ENCODE measurements at regions not wholly inside any gene's neighbourhood (a gene's known extent, or its start where the extent isn't known, plus 50 kb on each side); places are given as distances from the start of the nearest gene placed in this dataset.

- intact Hi-C loops (cut with micrococcal nuclease): no loop called here
- Histone ChIP-seq H3K79me2 (ENCODE audit: control insufficient read depth, insufficient read depth, low read length) (no peaks in the 10 kb centered on the region), H4K20me1 (ENCODE audit: control insufficient read depth, insufficient read depth, low read length, poor library complexity, severe bottlenecking) (no peaks in the 10 kb centered on the region), H3K27me3 (replicated peaks in 1 of 4; ENCODE audit: control extremely low read depth in 1 of 4, control insufficient read depth in 3 of 4, insufficient read depth in 4 of 4, low read length in 3 of 4) (no peaks in the 10 kb centered on the region), H3K9me3 (ENCODE audit: control extremely low read depth in 1 of 3, control insufficient read depth in 2 of 3, insufficient read depth in 1 of 3, low read length in 2 of 3) (no peaks in the 10 kb centered on the region), H3K9ac (ENCODE audit: low read length) (no peak overlapping the region), H3K4me2 (replicated peaks; ENCODE audit: low read depth, low read length, poor library complexity, severe bottlenecking) (no peak overlapping the region), H3K4me3 (ENCODE audit: control extremely low read depth in 1 of 5, extremely low read depth in 1 of 5, insufficient read depth in 1 of 5, low read depth in 2 of 5, low read length in 4 of 5) (no peak overlapping the region), H3K4me1 (ENCODE audit: control insufficient read depth in 2 of 2, insufficient read depth in 2 of 2, low read length in 2 of 2) (no peaks in the 10 kb centered on the region), H2AFZ (ENCODE audit: insufficient read depth, low read depth, low read length, poor library complexity, severe bottlenecking) (no peak overlapping the region), H3K36me3 (replicated peaks in 1 of 2; ENCODE audit: control extremely low read depth in 1 of 2, control insufficient read depth in 1 of 2, extremely low read depth in 1 of 2, insufficient read depth in 2 of 2, low read length in 1 of 2) (no peaks in the 10 kb centered on the region), H3K27ac (ENCODE audit: low read length in 2 of 2) (no peak overlapping the region)
- ChIA-PET CTCF (no interaction called here), POLR2A (no interaction called here)
- no peak for DNase-seq
- H3K4me3 Mint-ChIP-seq: no peak overlapping the region
- TF ChIP-seq CTCF (IDR thresholded peaks at IDR 0.05) (no peak), EZH2 (IDR thresholded peaks at IDR 0.05; ENCODE audit: borderline replicate concordance, insufficient read depth, low read depth, low read length, poor library complexity, severe bottlenecking) (no peak)
- ATAC-seq (ENCODE audit: low read depth): no peak
- no peaks in the 10 kb centered on the region for H3K4me1 Mint-ChIP-seq
- peaks cover 3% of the 10 kb centered on the region for H3K27me3 Mint-ChIP-seq
- H3K9me3 Mint-ChIP-seq (ENCODE audit: insufficient read depth): no peaks in the 10 kb centered on the region
- WGBS (ENCODE audit: insufficient coverage): 100% methylated on average over 1 of the region's 2 CpGs
- H3K27ac Mint-ChIP-seq: no peak overlapping the region
Observed at GRCh38 chr2:147398996-147399395, 445.8 kb upstream of the ACVR2A start.

GRCh38 chr2:147398301-147398700 is 446.5 kb upstream of the ACVR2A start:
- no CpG with 5 or more reads among the region's 2 CpGs for WGBS (ENCODE audit: insufficient coverage)
- ChIA-PET POLR2A (no interaction called here), CTCF (no interaction called here)
- ATAC-seq (ENCODE audit: low read depth): no peak
- no peak for TF ChIP-seq CTCF (IDR thresholded peaks at IDR 0.05)
- TF ChIP-seq EZH2 (IDR thresholded peaks at IDR 0.05; ENCODE audit: borderline replicate concordance, insufficient read depth, low read depth, low read length, poor library complexity, severe bottlenecking): no peak
- Histone ChIP-seq H3K4me2 (replicated peaks; ENCODE audit: low read depth, low read length, poor library complexity, severe bottlenecking) (no peak overlapping the region), H2AFZ (ENCODE audit: insufficient read depth, low read depth, low read length, poor library complexity, severe bottlenecking) (no peak overlapping the region), H3K36me3 (replicated peaks in 1 of 2; ENCODE audit: control extremely low read depth in 1 of 2, control insufficient read depth in 1 of 2, extremely low read depth in 1 of 2, insufficient read depth in 2 of 2, low read length in 1 of 2) (no peaks in the 10 kb centered on the region), H4K20me1 (ENCODE audit: control insufficient read depth, insufficient read depth, low read length, poor library complexity, severe bottlenecking) (no peaks in the 10 kb centered on the region), H3K9ac (ENCODE audit: low read length) (no peak overlapping the region), H3K79me2 (ENCODE audit: control insufficient read depth, insufficient read depth, low read length) (no peaks in the 10 kb centered on the region), H3K27ac (ENCODE audit: low read length in 2 of 2) (no peak overlapping the region), H3K4me3 (ENCODE audit: control extremely low read depth in 1 of 5, extremely low read depth in 1 of 5, insufficient read depth in 1 of 5, low read depth in 2 of 5, low read length in 4 of 5) (no peak overlapping the region), H3K9me3 (ENCODE audit: control extremely low read depth in 1 of 3, control insufficient read depth in 2 of 3, insufficient read depth in 1 of 3, low read length in 2 of 3) (no peaks in the 10 kb centered on the region), H3K27me3 (replicated peaks in 1 of 4; ENCODE audit: control extremely low read depth in 1 of 4, control insufficient read depth in 3 of 4, insufficient read depth in 4 of 4, low read length in 3 of 4) (no peaks in the 10 kb centered on the region), H3K4me1 (ENCODE audit: control insufficient read depth in 2 of 2, insufficient read depth in 2 of 2, low read length in 2 of 2) (no peaks in the 10 kb centered on the region)
- H3K27ac Mint-ChIP-seq: no peak overlapping the region
- H3K4me1 Mint-ChIP-seq: no peaks in the 10 kb centered on the region
- H3K4me3 Mint-ChIP-seq: no peak overlapping the region
- intact Hi-C loops (cut with micrococcal nuclease): no loop called here
- DNase-seq: no peak
- H3K9me3 Mint-ChIP-seq (ENCODE audit: insufficient read depth): no peaks in the 10 kb centered on the region
- peaks cover 3% of the 10 kb centered on the region for H3K27me3 Mint-ChIP-seq
